SW480 (cell line): ENCODE measurements at regions not wholly inside any gene's neighbourhood (a gene's known extent, or its start where the extent isn't known, plus 50 kb on each side); places are given as distances from the start of the nearest gene placed in this dataset.

Source experiments
- DNase-seq: peaks from one replicate; pipeline ENCODE4 v3.0.0-alpha.2; 2016; ENCODE audit warnings: low spot score

DNA sequence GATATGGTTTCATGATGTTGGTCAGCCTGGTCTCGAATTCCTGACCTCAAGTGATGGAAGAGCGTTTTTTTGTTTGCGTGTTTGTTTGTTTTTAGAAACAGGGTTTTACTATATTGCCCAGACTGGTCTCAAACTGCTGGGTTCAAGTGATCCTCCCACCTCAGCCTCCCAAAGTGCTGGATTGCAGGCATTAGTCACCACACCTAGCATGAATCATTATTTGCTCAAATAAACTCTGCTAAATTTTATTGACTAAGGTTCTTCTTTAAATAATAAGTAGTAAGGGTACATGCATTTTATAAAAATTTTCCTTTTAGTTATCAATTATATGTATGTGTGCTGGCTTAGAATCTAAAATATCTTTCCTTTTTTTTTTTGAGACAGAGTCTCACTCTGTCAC, 52.9 kb downstream of the ZBTB9 start:
- DNase-seq = no peak

DNA sequence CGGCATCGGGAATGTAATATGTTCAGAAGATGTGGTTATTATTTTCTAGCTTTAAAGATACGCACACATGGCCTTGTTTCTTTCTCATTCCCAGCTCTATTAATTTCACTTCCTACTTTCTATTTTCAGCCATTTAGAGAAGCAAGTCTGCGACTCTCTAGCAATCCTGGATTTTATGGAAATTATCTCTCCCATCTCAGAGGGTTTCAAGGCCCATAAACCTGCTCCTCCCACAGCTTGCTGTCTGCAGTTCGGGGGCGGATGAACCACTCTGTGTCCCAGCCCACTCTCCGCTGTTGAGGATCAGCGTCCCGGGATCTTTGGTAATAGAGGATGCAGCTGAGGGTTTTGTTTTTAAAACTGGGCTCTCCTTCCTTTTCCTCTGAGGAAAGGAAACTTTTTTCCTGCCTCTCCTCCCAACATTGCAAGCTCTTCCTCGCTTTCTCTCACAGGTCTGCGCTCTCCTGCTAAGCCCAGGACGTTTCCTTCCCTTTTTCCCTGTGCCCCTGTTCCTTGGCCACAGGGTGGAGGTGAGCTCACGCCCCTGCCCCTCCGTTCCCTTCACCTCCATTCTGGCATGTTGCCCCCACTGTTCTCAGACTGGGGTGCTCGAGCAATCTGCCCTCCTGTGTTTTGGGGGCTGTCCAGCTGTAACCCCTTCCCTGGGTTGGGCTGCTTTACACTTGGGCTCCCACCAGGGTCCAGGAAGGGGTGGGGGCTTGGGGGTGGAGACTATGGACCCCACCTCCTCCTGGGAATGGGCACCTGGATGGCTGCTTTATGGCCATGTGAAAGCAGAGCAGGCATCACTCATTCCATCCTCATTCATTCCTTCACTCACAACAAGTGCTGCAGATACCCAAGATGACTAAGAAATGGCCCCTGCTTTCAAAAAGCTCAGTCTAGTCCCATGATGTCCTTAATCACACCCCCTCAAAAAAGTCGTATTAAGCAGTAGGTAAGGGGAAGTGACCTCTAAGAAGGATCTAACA, 54.9 kb downstream of the ZBTB9 start:
- DNase-seq = no peak

DNA sequence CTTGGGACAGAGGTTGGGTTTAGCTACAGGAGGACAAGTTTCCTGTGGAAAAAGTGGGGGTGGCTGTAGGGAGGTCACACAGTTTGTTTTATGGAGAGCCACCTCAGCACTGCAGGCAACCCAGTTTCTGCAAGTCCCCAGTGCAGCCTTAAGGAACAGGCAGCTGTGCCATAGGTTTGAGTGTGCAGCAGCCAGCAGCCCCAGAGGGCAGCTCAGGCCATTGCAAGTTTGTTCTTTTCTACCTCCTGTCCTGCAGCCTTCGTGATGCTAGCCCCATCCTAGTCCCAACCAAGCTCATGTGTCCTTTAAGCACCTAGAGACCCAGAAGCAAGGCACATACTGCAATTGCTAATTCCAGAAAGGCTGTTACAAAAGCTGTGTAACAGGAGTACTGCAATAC, 58.8 kb downstream of the ZBTB9 start:
- DNase-seq = no peak

DNA sequence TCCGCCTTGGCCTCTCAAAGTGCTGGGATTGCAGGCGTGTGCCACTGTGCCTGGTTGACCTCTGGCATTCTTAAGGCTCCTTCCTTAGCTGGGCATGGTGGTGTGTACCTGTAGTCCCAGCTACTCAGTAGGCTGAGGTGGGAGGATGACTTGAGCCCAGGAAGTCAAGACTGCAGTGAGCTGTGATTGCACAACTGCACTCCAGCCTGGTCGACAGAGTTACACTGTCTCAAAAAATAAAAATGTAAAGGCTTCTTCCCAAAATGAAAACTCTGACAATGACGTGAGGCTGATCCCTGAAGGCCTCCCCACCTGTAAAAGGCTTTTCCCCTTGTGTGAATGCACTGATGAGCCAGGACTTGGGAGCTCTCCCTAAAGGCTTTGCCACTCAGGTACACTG, 62.4 kb downstream of the ZBTB9 start:
- no peak for DNase-seq

- DNase-seq = peak; percentile 18
These were observed 59.2 kb downstream of the BAK1 start for GRCh38 chr6:33520636-33521488.

DNA sequence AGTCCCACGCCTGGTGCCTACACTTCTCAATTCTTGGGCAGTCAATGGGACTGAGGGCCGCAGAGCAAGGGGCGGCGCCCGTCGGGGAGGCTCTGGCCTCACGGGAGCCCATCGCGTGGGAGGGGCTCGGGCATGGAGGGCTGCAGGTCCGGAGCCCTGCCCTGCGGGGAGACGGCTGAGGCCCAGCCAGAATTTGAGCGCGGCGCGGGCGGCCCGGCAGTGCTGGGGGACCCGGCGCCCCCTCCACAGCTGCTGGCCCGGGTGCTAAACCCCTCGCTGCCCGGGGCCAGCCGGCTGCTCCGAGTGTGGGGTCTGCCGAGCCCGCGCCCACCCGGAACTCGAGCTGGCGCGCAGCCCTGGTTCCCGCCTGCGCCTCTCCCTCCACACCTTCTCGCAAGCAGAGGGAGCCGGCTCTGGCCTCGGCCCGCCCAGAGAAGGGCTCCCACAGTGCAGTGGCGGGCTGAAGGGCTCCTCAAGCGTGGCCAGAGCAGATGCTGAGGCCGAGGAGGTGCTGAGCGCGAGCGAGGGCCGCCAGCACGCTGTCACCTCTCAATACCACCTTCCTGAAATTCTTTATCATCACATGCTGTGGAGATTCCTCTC, 58.5 kb downstream of the BAK1 start:
- no peak for DNase-seq
